HT-29 (cell line): ENCODE measurements at regions not wholly inside any gene's neighbourhood (a gene's known extent, or its start where the extent isn't known, plus 50 kb on each side); places are given as distances from the start of the nearest gene placed in this dataset.

ENCODE experiments used
- DNase-seq: peaks from one replicate; pipeline ENCODE4 v3.0.0-alpha.2; 2015; ENCODE audit warnings: low spot score

GRCh38 chr5:133801431-133801830, 167.0 kb downstream of the C5orf15 start:
- DNase-seq, result no peak

- no peak for DNase-seq
These were observed 168.7 kb downstream of the C5orf15 start for GRCh38 chr5:133799571-133800237.

GRCh38 chr5:133797167-133797566, 171.3 kb downstream of the C5orf15 start:
- no peak for DNase-seq

- DNase-seq, result no peak
These were observed 172.2 kb downstream of the C5orf15 start for GRCh38 chr5:133796186-133796585.

- DNase-seq, result no peak
These were observed 173.5 kb downstream of the C5orf15 start for GRCh38 chr5:133794771-133795415.

- no peak for DNase-seq
These were observed 174.5 kb downstream of the C5orf15 start for GRCh38 chr5:133793756-133794465.

- DNase-seq, result no peak
These were observed 175.8 kb downstream of the C5orf15 start for GRCh38 chr5:133792655-133793054.

- no peak for DNase-seq
These were observed 176.4 kb downstream of the C5orf15 start for GRCh38 chr5:133792024-133792423.

GRCh38 chr5:133790898-133791297, 177.5 kb downstream of the C5orf15 start:
- no peak for DNase-seq

GRCh38 chr5:133789428-133789827, 177.1 kb upstream of the FSTL4 start:
- DNase-seq, result no peak

GRCh38 chr5:133788121-133788520, 175.8 kb upstream of the FSTL4 start:
- DNase-seq, result no peak

GRCh38 chr5:133786420-133786819, 174.1 kb upstream of the FSTL4 start:
- DNase-seq, result no peak

GRCh38 chr5:133785182-133785581, 172.8 kb upstream of the FSTL4 start:
- DNase-seq, result no peak

GRCh38 chr5:133783481-133783880, 171.1 kb upstream of the FSTL4 start:
- DNase-seq, result no peak

- no peak for DNase-seq
These were observed 170.4 kb upstream of the FSTL4 start for GRCh38 chr5:133782736-133783135.

- DNase-seq, result no peak
These were observed 169.3 kb upstream of the FSTL4 start for GRCh38 chr5:133781436-133782225.

- DNase-seq, result no peak
These were observed 168.4 kb upstream of the FSTL4 start for GRCh38 chr5:133780619-133781280.

GRCh38 chr5:133779828-133780475, 167.6 kb upstream of the FSTL4 start:
- DNase-seq, result no peak

- DNase-seq, result no peak
These were observed 166.3 kb upstream of the FSTL4 start for GRCh38 chr5:133778636-133779035.

GRCh38 chr5:133777951-133778350, 165.6 kb upstream of the FSTL4 start:
- no peak for DNase-seq
